ENCODE measurements at regions not wholly inside any gene's neighbourhood (a gene's known extent, or its start where the extent isn't known, plus 50 kb on each side); places are given as distances from the start of the nearest gene placed in this dataset.

DNA sequence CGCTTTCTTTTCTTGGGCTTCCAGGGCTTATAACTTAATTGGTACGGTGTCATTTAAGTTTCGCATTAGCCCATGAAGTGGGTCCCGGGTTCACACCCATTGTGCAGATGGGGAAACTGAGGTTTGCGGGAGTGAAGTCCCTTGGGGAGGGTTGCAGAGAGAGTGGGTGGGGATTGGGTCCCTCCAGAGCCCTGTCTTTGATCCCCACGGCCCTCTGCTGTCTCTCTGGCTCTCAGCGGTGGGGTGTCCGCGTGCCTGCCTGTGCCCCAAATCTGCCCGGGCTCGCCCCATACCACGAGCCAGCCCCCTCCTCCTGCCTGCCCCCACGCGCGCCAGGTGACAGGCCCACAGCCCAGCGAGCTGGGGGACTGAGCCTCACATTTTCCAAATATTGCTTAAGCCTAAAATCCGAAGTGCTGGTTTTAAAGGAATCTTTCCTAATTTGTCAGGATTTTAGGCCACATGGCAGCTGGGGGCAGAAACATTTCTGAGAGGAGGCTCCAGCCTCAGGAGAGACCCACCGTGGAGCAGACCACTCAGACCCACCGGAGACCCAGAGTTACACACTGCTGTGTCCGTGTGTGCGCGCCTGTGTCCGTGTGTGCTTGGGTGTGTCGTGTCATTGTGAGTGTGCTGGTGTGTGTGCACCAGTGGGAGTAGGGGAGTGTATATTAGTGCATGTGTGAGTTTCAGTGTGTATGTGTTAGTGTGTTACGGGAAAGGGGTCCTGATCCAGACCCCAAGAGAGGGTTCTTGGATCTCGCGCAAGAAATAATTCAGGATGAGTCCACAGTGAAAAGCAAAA lies 159.5 kb upstream of the IER5L start:
- no peaks in the 10 kb centered on the region for H3K36me3 ChIP-seq
- no peaks in the 10 kb centered on the region for H3K9me3 ChIP-seq (replicated peaks)
- no peak overlapping the region for H3K4me3 ChIP-seq
- H3K27me3 ChIP-seq (replicated peaks): no peaks in the 10 kb centered on the region
- DNase-seq (ENCODE audit: low read depth in 1 of 2, low spot score in 2 of 2): no peak
- H3K27ac ChIP-seq: no peak overlapping the region
- H3K4me1 ChIP-seq (replicated peaks): peaks cover 35% of the 10 kb centered on the region

DNA sequence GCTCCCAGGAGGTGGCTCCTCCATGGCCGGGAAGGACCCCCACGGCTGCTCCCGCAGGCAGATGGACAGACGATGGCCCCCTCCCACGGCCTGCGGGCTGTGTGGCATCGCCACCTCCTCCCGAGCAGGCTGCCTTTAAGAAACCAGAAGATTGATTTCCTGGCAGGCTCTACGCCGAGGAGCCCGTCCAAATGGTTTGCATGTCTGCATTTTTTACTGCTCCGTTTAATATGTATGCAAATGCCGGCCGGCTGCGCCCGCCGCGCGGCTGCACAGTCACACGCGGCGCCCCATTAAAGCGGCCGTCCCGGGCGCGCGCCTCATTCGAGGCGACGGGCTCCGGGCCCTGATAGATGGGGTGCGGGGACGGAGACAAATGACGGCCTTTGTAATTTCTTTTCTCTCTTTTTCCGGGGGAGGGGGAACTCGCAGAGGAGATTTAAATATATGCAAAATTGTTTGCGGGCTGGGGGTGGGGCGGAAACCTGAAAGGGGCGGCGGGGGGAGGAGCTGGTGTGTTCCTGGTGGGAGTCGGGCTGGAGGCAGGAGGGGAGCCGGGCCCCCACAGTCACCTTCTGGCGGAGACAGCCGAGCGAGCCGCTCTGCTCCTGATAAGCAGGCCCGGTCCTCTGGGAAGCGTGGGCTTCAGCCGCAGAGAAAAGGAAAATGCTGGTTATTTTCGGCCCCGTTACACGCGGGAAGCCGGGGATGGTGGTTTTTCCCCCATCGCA lies 158.7 kb upstream of the IER5L start:
- no peak for DNase-seq (ENCODE audit: low read depth in 1 of 2, low spot score in 2 of 2)
- peaks cover 35% of the 10 kb centered on the region for H3K4me1 ChIP-seq (replicated peaks)

DNA sequence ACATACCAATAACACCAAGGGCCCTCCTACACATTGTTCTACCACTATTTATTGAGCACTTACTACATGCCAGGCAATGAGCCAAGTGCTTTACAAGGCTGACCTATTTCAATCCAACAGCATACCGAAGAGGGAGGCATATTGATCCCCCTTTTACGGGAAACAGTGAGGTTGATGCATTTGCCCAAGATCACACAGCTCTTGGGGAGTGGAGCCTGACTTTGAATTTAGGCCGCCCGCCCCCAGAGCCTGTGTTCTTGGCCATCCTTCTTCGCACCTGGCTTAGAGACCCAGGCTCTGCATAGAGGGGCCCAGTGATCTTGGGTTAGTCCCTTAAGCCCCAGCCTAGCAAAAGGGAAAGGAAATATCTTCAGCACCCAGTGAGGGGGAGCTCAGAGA lies 158.1 kb upstream of the IER5L start:
- no peak overlapping the region for H3K4me3 ChIP-seq
- H3K27ac ChIP-seq: no peak overlapping the region
- no peaks in the 10 kb centered on the region for H3K9me3 ChIP-seq (replicated peaks)
- DNase-seq (ENCODE audit: low read depth in 1 of 2, low spot score in 2 of 2): peak in 1 of 2 experiments; percentile 11
- H3K36me3 ChIP-seq: no peaks in the 10 kb centered on the region
- H3K4me1 ChIP-seq (replicated peaks): peaks cover 35% of the 10 kb centered on the region
- no peaks in the 10 kb centered on the region for H3K27me3 ChIP-seq (replicated peaks)

More for the DNA sequence above, 158.7 kb upstream of the IER5L start:
- Histone ChIP-seq H3K27ac (no peak overlapping the region), H3K36me3 (no peaks in the 10 kb centered on the region), H3K9me3 (replicated peaks) (no peaks in the 10 kb centered on the region), H3K4me3 (no peak overlapping the region), H3K27me3 (replicated peaks) (no peaks in the 10 kb centered on the region)

DNA sequence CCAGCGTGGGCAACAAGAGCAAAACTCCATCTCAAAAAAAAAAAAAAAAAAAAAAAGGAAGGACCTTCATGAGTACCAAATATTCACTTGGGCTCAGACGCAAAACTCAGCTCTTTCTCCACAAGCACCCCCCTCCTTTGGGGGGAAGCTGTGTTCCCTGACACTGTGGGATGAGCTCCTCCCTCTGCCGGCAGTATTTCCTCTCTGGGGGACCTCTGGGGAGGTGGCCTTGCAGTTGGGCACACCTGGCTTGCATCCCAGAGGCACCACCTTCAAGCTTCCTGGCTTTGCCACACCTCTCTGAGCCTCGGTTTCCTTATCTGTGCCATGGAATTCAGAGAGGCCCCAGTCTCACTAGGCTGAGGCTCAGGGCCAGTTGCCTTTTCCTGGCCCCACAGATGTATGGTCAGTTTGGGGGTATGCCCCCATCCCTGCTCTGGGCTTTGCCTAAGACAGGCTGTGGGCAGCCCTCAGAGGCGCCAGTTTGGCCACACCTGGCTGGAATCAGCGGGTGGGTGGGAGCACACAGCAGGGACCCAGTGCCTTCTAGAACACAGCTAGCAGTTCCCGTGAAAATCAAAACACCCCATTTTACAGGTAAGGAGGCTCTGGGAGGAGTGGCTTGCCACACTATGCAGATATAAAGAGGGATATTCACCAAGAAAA lies 157.5 kb upstream of the IER5L start:
- Histone ChIP-seq H3K27me3 (replicated peaks) (no peaks in the 10 kb centered on the region), H3K9me3 (replicated peaks) (peaks cover 2% of the 10 kb centered on the region; the same call in 1 of the 2 replicates), H3K4me1 (replicated peaks) (peaks cover 35% of the 10 kb centered on the region), H3K27ac (no peak overlapping the region), H3K36me3 (no peaks in the 10 kb centered on the region), H3K4me3 (no peak overlapping the region)
- DNase-seq (ENCODE audit: low read depth in 1 of 2, low spot score in 2 of 2): no peak

DNA sequence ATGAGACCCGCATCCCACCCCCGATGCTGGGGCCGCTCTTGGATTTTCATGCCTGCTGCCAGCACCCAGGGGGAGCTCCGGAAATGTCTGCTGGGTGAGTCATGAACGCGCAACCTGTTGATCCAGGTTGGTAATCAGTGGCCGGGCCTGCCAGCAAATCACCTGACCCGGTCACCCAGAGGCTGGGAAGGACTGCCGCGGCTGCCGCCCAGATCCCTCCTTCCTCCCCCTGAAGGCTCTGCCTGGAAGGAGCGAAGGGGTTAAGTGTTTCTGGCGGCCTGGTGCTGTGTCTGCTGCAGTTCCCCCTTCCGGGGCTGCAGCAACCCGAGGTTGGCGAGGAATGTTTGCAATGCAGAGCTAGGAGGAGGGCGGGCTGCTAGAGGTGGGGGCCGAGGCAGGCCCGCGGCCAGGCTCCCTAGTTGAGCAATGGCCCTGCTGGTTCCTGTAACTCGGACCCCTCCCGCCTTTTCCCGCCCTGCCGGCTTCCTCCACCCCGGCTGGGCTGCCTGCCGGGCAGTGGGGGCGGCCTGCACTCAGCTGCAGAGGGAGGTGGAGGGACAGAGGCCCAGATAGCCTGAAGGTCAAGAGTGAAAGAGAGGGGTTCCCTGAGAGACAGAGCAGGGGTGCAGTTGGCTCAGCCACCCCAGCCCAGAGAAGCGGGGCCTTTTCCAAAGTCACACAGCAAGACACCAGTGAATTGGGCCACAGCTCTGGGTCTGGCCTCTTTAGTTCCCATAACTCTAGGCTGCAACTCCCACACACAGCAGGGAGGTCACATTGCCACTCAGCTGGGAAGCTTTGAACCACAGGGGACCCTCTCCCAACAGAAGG lies 156.3 kb upstream of the IER5L start:
- Histone ChIP-seq H3K9me3 (replicated peaks) (peaks cover 6% of the 10 kb centered on the region; the same call in 1 of the 2 replicates), H3K4me3 (no peak overlapping the region), H3K4me1 (replicated peaks) (peaks cover 34% of the 10 kb centered on the region), H3K27ac (peak overlapping the region; percentile 70), H3K36me3 (no peaks in the 10 kb centered on the region), H3K27me3 (replicated peaks) (no peaks in the 10 kb centered on the region)
- DNase-seq (ENCODE audit: low read depth in 1 of 2, low spot score in 2 of 2): peak; percentile 85 to 87

DNA sequence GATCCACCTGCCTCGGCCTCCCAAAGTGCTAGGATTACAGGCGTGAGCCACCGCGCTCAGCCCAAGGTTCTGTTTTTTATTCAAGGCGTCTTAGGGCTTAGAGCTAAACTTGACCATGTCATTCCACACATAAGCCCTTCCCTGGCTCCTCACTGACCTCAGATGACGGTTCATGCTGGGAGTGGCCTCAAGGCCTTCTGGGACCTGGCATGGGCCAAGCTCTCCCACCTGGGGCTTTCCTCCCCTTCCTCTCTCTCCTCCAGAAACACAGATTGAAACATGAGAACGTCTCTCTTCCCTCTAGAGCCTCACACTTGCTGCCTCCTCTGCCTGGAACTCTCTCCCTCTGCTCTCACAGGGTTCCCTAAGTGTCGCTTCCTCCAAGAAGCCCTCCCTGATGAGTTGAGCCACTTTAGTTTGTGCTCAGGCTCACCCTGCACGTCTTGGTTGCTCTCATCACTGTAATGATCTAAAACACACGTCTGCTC lies 155.6 kb upstream of the IER5L start:
- H3K4me1 ChIP-seq (replicated peaks): peaks cover 31% of the 10 kb centered on the region
- H3K36me3 ChIP-seq: no peaks in the 10 kb centered on the region
- peak overlapping the region; percentile 70 for H3K27ac ChIP-seq
- no peak overlapping the region for H3K4me3 ChIP-seq
- no peaks in the 10 kb centered on the region for H3K27me3 ChIP-seq (replicated peaks)
- H3K9me3 ChIP-seq (replicated peaks): peaks cover 6% of the 10 kb centered on the region; the same call in 1 of the 2 replicates
- DNase-seq (ENCODE audit: low read depth in 1 of 2, low spot score in 2 of 2): no peak

DNA sequence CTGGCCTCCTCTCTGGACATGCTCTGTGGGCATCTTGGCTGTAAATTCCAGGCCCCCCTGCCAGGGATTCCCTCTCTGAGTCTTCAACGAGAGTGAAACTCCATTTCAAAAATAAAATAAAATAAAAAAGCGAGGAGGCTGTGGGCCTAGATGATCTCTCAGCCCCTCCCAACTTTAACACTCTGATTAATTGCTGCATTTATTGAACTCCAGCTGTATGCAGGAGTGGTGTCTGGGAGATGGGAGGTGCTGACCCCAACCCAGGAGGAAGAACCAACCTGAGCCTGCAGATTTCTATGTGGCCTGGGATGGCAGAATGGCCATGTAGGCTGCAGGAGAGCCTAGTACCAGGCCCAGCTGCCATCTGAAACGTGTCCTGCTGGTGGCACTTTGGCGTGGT lies 154.5 kb upstream of the IER5L start:
- no peak for DNase-seq (ENCODE audit: low read depth in 1 of 2, low spot score in 2 of 2)
- H3K27me3 ChIP-seq (replicated peaks): no peaks in the 10 kb centered on the region
- no peak overlapping the region for H3K27ac ChIP-seq

DNA sequence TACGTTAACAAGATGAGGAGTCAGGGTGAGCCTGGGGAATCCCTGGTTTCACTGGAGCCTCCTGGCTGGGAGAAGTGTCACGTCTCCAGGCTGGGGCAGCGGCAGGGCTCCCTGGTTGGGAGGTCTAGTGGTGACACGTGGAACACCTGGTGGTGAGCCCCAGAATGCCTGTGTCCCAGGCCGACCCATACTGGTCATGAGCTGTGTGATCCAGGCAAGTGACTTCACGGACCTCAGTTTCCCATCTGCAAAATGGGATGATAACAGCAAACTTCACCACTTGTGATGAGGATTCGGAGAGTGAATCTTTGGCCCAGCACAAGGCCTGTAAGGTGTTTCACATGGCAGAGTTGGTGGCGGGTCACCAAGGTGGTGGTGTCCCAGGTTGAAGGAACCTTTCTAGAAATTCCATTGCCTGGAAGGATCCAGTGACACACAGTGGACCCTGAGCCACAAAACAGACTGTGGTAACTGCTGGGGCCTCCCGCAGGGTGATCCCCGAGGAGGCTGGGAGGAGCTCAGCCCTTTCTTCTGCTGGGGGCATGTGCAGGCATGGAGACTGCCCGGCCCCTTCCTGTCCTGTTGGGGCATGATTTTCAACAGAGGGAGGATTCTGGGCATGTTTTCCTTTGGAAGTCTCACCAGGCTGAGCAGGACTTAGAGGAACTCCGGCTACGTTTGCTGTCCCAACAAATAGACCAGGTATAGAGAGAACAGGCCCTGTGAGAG lies 153.9 kb upstream of the IER5L start:
- no peak overlapping the region for H3K27ac ChIP-seq
- H3K9me3 ChIP-seq (replicated peaks): peaks cover 6% of the 10 kb centered on the region; the same call in 1 of the 2 replicates
- no peak for DNase-seq (ENCODE audit: low read depth in 1 of 2, low spot score in 2 of 2)

More for the DNA sequence above, 154.5 kb upstream of the IER5L start:
- Histone ChIP-seq H3K4me3 (no peak overlapping the region), H3K9me3 (replicated peaks) (peaks cover 6% of the 10 kb centered on the region; the same call in 1 of the 2 replicates), H3K4me1 (replicated peaks) (peaks cover 31% of the 10 kb centered on the region), H3K36me3 (no peaks in the 10 kb centered on the region)

DNA sequence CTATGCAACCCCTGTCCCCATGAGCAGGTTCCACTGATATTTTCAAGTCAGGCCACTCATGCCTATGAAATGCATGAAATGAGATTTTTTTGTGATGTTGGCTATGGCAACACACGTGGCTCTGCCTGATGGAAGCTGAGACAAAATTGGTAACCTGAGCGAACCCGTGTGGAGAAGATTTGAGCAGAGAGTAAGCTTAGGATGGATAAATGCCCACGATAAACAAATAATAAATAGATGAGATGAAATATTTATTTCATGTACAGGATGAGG lies 153.4 kb upstream of the IER5L start:
- H3K27ac ChIP-seq: no peak overlapping the region
- H3K36me3 ChIP-seq: no peaks in the 10 kb centered on the region
- H3K4me1 ChIP-seq (replicated peaks): peaks cover 30% of the 10 kb centered on the region
- H3K9me3 ChIP-seq (replicated peaks): peaks cover 6% of the 10 kb centered on the region; the same call in 1 of the 2 replicates
- no peak overlapping the region for H3K4me3 ChIP-seq
- H3K27me3 ChIP-seq (replicated peaks): no peaks in the 10 kb centered on the region
- no peak for DNase-seq (ENCODE audit: low read depth in 1 of 2, low spot score in 2 of 2)

More for the DNA sequence above, 153.9 kb upstream of the IER5L start:
- H3K4me1 ChIP-seq (replicated peaks): peaks cover 31% of the 10 kb centered on the region
- H3K4me3 ChIP-seq: no peak overlapping the region
- H3K27me3 ChIP-seq (replicated peaks): no peaks in the 10 kb centered on the region
- no peaks in the 10 kb centered on the region for H3K36me3 ChIP-seq

DNA sequence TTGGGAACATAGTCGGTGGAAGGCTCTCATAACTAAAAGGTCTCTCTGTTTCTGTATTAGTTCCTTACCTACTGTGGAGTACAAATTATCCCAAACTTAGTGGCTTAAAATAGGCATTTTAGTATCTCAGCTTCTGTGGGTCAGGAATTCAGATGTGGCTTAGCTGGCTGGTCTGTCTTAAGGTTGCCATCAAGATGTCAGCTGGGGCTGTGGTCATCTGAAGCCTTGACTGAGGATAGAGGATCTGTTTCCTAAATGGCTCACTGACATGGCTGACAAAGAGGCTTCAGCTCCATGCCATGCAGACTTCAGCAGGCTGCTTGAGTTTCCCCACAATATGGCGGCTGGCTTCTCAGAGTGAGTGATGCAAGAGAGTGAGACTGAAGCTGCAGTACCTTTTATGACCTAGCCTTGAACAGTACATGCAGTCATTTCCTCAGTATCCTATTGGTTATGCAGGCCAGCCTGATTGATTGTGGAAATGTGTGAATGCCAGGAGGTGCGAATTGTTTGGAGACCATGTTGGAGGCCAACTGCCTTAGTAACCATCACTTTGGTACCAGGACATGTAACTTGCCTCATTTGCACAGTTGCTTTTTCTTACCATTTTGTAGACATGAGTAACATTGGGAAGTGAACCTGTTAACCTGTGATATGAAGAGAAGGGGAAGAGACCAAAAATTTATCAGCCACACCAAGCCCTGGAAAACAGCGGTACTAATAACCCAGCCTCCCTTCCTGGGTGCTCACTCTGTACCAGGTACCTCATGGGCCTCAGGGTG lies 152.8 kb upstream of the IER5L start:
- H3K4me3 ChIP-seq: no peak overlapping the region
- H3K9me3 ChIP-seq (replicated peaks): peaks cover 6% of the 10 kb centered on the region; the same call in 1 of the 2 replicates
- no peaks in the 10 kb centered on the region for H3K27me3 ChIP-seq (replicated peaks)
- H3K4me1 ChIP-seq (replicated peaks): peaks cover 24% of the 10 kb centered on the region
- no peaks in the 10 kb centered on the region for H3K36me3 ChIP-seq
- H3K27ac ChIP-seq: no peak overlapping the region
- no peak for DNase-seq (ENCODE audit: low read depth in 1 of 2, low spot score in 2 of 2)

DNA sequence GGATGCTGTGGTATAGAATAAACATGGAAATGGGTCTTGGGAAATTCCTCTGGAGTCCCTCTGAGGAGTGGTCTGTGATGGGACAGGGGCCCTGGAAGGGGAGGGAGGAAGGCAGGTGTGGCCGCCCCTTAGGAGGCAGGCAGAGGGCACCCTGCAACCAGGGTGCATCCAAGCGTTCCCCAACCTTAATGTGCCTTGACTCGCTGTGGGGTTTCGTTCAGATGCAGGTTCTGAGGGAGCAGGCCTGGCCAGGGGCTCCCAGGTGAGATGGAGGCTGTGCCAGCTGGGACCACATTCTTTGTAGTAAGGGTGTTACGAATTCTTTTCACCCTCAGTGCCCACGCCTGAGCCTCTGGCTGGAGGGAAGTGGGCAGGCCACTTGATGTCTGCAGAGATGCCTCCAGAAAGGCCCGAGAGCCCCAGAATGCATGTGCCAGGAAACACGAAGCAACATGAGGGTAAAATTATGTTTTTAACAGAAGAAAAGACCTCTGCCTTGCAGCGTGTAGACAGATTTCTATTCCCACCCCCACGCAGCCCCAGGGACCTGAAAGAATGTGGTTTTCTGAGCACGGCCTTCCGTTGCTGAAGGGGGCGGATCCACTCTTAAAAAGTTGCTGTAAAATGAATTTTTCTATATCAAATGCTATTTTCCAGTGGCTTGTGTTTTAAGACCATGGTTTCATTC lies 150.4 kb upstream of the IER5L start:
- no peaks in the 10 kb centered on the region for H3K36me3 ChIP-seq
- no peaks in the 10 kb centered on the region for H3K27me3 ChIP-seq (replicated peaks)
- H3K9me3 ChIP-seq (replicated peaks): peaks cover 6% of the 10 kb centered on the region; the same call in 1 of the 2 replicates
- no peak overlapping the region for H3K4me3 ChIP-seq
- no peak for DNase-seq (ENCODE audit: low read depth in 1 of 2, low spot score in 2 of 2)
- no peak overlapping the region for H3K27ac ChIP-seq
- H3K4me1 ChIP-seq (replicated peaks): peaks cover under 1% of the 10 kb centered on the region
